Mesothelial cell of epicardium (in vitro differentiated cells): ENCODE measurements at regions not wholly inside any gene's neighbourhood (a gene's known extent, or its start where the extent isn't known, plus 50 kb on each side); places are given as distances from the start of the nearest gene placed in this dataset.
"Not testable (repeated sequence)": the region's sequence is repeated elsewhere in the genome, so short reads cannot be mapped to it uniquely, and the experiment has no call there.

Source experiments
- DNase-seq, 2 experiments: peaks; one replicate each; pipeline ENCODE4 v3.0.0; 2021; ENCODE audit warnings: low spot score in 2 of 2; ENCODE audit not compliant: unreplicated experiment in 2 of 2
- H3K27ac Mint-ChIP-seq: 2 replicates; pipeline ENCODE4 v1.8.0; 2021; ENCODE audit warnings: mixed read lengths
- H3K27me3 Mint-ChIP-seq: 2 replicates; pipeline ENCODE4 v1.8.0; 2021; ENCODE audit warnings: low read depth, mixed read lengths
- H3K36me3 Mint-ChIP-seq: 2 replicates; pipeline ENCODE4 v1.8.0; 2021; ENCODE audit warnings: mixed read lengths
- H3K4me1 Mint-ChIP-seq: 2 replicates; pipeline ENCODE4 v1.8.0; 2021; ENCODE audit warnings: mixed read lengths
- H3K4me3 Mint-ChIP-seq: 2 replicates; pipeline ENCODE4 v1.8.0; 2021; ENCODE audit warnings: mild to moderate bottlenecking, moderate library complexity, mixed read lengths
- H3K9me3 Mint-ChIP-seq: 2 replicates; pipeline ENCODE4 v1.8.0; 2021; ENCODE audit warnings: mixed read lengths
- TF ChIP-seq, protein P1 (sequence below): fragments of 200-600 bp; sonication (generic); IDR thresholded peaks from one replicate; pipeline ENCODE4 v1.5.0; 2021; ENCODE audit warnings: antibody characterized with exemption; ENCODE audit not compliant: unreplicated experiment

DNA sequence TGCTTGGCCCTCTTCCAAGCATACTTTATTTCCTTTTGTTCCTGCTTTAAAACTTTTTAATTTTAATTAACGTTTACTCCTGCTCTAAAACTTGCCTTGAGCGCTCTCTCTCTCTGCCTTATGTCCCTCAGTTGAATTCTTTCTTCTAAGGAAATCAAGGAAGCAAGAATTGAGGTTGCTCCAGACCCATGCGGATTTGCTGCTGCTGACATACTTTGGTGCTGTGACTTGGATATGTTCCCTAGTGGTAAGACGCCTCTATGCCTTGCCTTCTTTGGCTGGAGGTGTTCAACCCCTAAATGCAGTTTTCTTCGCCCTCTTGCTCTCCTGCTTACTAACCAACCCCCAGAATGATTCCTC is 148.1 kb downstream of the ADSS2 start:
- Mint-ChIP-seq H3K4me1 (peaks cover 39% of the 10 kb centered on the region), H3K27ac (peak overlapping the region; percentile 48), H3K4me3 (no peak overlapping the region), H3K27me3 (no peaks in the 10 kb centered on the region), H3K9me3 (peaks cover 27% of the 10 kb centered on the region), H3K36me3 (peaks cover 3% of the 10 kb centered on the region)
- no peak for DNase-seq
- TF ChIP-seq, protein P1, sequence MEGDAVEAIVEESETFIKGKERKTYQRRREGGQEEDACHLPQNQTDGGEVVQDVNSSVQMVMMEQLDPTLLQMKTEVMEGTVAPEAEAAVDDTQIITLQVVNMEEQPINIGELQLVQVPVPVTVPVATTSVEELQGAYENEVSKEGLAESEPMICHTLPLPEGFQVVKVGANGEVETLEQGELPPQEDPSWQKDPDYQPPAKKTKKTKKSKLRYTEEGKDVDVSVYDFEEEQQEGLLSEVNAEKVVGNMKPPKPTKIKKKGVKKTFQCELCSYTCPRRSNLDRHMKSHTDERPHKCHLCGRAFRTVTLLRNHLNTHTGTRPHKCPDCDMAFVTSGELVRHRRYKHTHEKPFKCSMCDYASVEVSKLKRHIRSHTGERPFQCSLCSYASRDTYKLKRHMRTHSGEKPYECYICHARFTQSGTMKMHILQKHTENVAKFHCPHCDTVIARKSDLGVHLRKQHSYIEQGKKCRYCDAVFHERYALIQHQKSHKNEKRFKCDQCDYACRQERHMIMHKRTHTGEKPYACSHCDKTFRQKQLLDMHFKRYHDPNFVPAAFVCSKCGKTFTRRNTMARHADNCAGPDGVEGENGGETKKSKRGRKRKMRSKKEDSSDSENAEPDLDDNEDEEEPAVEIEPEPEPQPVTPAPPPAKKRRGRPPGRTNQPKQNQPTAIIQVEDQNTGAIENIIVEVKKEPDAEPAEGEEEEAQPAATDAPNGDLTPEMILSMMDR = no peak

DNA sequence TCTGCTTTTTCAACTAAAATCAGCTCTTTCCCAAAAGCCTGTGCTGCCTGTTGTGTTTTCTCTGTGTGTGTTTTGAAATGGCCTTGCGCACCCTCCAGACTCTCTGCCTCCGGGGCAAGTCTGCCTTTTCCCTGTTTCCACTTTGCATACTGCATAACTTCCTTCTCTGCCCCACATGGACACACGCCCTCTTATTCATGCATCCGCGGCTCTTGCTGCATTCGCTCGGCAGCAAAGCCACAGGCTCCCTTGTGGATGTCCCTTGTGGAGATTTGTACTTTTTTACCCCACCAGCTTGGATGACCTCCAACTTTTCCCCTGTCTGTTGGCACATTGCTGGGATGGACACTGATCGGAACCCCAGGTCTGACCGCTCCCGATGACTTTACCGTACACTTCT is 147.6 kb downstream of the ADSS2 start:
- H3K27me3 Mint-ChIP-seq = no peaks in the 10 kb centered on the region
- no peak for DNase-seq
- H3K4me1 Mint-ChIP-seq = peaks cover 38% of the 10 kb centered on the region
- no peak overlapping the region for H3K4me3 Mint-ChIP-seq
- H3K9me3 Mint-ChIP-seq = peaks cover 30% of the 10 kb centered on the region
- H3K27ac Mint-ChIP-seq = peak overlapping the region; percentile 30
- H3K36me3 Mint-ChIP-seq = peaks cover 3% of the 10 kb centered on the region
- TF ChIP-seq, protein P1 = no peak

DNA sequence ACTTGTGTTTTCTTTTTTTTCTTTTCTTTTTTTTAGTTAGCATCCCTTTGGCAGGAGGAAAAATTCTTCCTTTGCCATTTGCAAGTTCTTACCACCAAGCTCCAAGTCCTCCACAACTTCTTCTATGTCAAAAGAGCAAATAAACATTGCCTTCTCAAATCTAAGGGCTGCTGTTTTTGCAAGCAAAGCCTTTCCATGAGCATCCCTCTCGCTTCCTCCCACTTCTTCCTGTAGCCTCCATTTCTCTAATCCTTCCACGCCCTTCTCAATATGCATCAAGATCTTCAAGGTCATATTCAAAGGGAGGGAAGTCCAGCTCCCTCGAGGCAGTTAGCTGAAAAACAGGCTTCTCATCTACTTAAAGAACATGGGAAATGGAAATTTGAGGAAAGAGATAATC is 147.1 kb downstream of the ADSS2 start:
- Mint-ChIP-seq H3K27ac (no peak overlapping the region), H3K9me3 (peaks cover 33% of the 10 kb centered on the region), H3K27me3 (no peaks in the 10 kb centered on the region), H3K4me1 (peaks cover 33% of the 10 kb centered on the region), H3K4me3 (no peak overlapping the region), H3K36me3 (peaks cover 3% of the 10 kb centered on the region)
- DNase-seq = no peak
- TF ChIP-seq, protein P1 = no peak

DNA sequence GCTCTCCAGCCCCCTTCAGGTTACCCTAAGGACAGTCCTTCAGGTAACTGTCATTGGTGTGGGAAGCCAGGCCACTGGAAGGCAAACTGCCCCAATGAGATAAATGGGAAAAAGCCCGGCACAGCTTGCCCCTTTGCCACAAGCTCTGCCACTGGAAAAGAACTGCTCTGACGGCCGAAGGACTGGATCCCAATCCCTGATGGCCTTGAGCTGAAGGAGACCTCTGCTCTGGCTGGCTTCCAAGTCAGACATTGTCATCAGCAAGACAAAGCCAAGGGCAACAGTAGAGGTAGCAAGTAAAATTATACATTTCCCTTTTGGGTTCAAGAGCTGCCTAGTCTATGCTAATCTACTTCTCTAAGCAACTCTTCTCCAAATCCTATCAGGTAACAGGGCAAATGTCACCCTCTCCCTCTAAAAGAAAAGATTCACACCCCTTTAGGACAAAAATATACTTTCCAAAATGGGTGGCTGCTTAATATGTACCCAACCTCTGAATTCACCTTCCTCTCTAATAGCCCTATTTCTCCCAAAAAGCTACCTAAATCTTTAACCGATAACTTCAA is 145.8 kb downstream of the ADSS2 start:
- DNase-seq = no peak
- Mint-ChIP-seq H3K27ac (no peak overlapping the region), H3K9me3 (peaks cover 33% of the 10 kb centered on the region), H3K27me3 (no peaks in the 10 kb centered on the region), H3K36me3 (peaks cover 3% of the 10 kb centered on the region), H3K4me3 (no peak overlapping the region), H3K4me1 (peaks cover 30% of the 10 kb centered on the region)
- TF ChIP-seq, protein P1 = no peak

GRCh38 chr1:244306544-244306943 is 145.2 kb downstream of the ADSS2 start:
- Mint-ChIP-seq H3K27ac (no peak overlapping the region), H3K4me3 (no peak overlapping the region), H3K4me1 (peaks cover 27% of the 10 kb centered on the region), H3K27me3 (no peaks in the 10 kb centered on the region), H3K9me3 (peaks cover 33% of the 10 kb centered on the region), H3K36me3 (peaks cover 3% of the 10 kb centered on the region)
- TF ChIP-seq, protein P1 = no peak
- DNase-seq = no peak

GRCh38 chr1:244309191-244309590 is 142.5 kb downstream of the ADSS2 start:
- DNase-seq, H3K4me1 Mint-ChIP-seq, H3K27ac Mint-ChIP-seq: not testable (repeated sequence)

More at GRCh38 chr1:244309191-244309590, 142.5 kb downstream of the ADSS2 start:
- not testable (repeated sequence) for H3K36me3 Mint-ChIP-seq, H3K4me3 Mint-ChIP-seq, H3K27me3 Mint-ChIP-seq
- H3K9me3 Mint-ChIP-seq = peaks cover 33% of the 10 kb centered on the region
